Panc1 (cell line): ENCODE measurements at regions not wholly inside any gene's neighbourhood (a gene's known extent, or its start where the extent isn't known, plus 50 kb on each side); places are given as distances from the start of the nearest gene placed in this dataset.

Experiments
- REST ChIP-seq, 2 experiments: IDR thresholded peaks; 2 replicates each; pipeline ENCODE4 v1.6.1; 2011 to 2012; ENCODE audit warnings: low read depth in 2 of 2, control low read depth in 1 of 2, low read length in 1 of 2, mild to moderate bottlenecking in 1 of 2, moderate library complexity in 1 of 2; ENCODE audit not compliant: insufficient read depth in 1 of 2
- SIN3A ChIP-seq: IDR thresholded peaks from 2 replicates; pipeline ENCODE4 v1.6.1; 2012; ENCODE audit warnings: low read depth, mild to moderate bottlenecking, low read length, moderate library complexity, borderline replicate concordance; ENCODE audit not compliant: insufficient read depth
- TCF7L2 ChIP-seq: IDR thresholded peaks from 2 replicates; pipeline ENCODE4 v1.6.1; 2011; ENCODE audit warnings: mild to moderate bottlenecking, low read depth, low read length, inconsistent platforms
- TF ChIP-seq, protein P1 (sequence below): fragments of 450-650 bp; IDR thresholded peaks from 2 replicates; pipeline ENCODE4 v1.5.1; 2017; ENCODE audit warnings: mild to moderate bottlenecking

- TF ChIP-seq, protein P1, sequence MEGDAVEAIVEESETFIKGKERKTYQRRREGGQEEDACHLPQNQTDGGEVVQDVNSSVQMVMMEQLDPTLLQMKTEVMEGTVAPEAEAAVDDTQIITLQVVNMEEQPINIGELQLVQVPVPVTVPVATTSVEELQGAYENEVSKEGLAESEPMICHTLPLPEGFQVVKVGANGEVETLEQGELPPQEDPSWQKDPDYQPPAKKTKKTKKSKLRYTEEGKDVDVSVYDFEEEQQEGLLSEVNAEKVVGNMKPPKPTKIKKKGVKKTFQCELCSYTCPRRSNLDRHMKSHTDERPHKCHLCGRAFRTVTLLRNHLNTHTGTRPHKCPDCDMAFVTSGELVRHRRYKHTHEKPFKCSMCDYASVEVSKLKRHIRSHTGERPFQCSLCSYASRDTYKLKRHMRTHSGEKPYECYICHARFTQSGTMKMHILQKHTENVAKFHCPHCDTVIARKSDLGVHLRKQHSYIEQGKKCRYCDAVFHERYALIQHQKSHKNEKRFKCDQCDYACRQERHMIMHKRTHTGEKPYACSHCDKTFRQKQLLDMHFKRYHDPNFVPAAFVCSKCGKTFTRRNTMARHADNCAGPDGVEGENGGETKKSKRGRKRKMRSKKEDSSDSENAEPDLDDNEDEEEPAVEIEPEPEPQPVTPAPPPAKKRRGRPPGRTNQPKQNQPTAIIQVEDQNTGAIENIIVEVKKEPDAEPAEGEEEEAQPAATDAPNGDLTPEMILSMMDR: no peak
- no peak for TF ChIP-seq REST (IDR thresholded peaks at IDR 0.05; ENCODE audit: insufficient read depth in 1 of 2, low read depth in 2 of 2, low read length in 1 of 2)
- TF ChIP-seq TCF7L2: no peak
- no peak for TF ChIP-seq SIN3A
Observed at GRCh38 chrX:112254896-112255295, 172.3 kb upstream of the TRPC5 start.
